ENCODE measurements at regions not wholly inside any gene's neighbourhood (a gene's known extent, or its start where the extent isn't known, plus 50 kb on each side); places are given as distances from the start of the nearest gene placed in this dataset.

DNA sequence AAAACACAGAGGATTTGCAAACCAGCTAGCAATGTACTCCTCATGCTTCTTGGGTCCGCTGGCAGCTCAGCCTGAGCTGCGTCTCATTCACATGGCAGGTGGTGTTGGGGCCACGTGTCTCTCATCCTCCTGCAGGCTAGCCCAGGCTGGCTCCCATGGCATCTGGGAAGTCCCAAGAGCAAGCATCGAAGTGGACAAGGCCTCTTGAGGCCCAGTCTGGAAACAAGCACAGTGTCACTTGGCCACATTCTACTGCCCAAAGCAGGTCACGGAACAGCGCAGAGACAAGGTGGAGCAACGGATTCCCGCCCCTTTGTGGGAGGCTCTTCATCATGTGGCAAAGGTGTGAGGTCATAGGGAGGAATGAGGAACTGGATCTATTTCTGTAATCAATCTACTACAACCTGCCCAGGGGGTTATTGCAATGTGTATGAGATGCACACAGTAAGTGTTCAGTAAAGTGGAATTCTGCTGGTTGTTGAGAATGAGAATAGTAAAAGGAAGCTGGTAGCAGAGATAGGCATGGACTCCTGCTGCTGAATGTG is 128.3 kb downstream of the TPRA1 start:
- TF ChIP-seq POLR2A (IDR thresholded peaks at IDR 0.05), result no peak
- TF ChIP-seq, protein P1, sequence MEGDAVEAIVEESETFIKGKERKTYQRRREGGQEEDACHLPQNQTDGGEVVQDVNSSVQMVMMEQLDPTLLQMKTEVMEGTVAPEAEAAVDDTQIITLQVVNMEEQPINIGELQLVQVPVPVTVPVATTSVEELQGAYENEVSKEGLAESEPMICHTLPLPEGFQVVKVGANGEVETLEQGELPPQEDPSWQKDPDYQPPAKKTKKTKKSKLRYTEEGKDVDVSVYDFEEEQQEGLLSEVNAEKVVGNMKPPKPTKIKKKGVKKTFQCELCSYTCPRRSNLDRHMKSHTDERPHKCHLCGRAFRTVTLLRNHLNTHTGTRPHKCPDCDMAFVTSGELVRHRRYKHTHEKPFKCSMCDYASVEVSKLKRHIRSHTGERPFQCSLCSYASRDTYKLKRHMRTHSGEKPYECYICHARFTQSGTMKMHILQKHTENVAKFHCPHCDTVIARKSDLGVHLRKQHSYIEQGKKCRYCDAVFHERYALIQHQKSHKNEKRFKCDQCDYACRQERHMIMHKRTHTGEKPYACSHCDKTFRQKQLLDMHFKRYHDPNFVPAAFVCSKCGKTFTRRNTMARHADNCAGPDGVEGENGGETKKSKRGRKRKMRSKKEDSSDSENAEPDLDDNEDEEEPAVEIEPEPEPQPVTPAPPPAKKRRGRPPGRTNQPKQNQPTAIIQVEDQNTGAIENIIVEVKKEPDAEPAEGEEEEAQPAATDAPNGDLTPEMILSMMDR (IDR thresholded peaks at IDR 0.05), result no peak
